OCI-LY3 (cell line): ENCODE measurements at regions not wholly inside any gene's neighbourhood (a gene's known extent, or its start where the extent isn't known, plus 50 kb on each side); places are given as distances from the start of the nearest gene placed in this dataset.

ENCODE experiments used
- EZH2phosphoT487 ChIP-seq: fragments of 200-600 bp; shearing (Covaris generic); IDR thresholded peaks from 2 replicates; pipeline ENCODE4 v1.6.1; 2018; ENCODE audit warnings: antibody characterized with exemption, mixed run types, low read depth
- TF ChIP-seq, protein P1 (sequence below): fragments of 200-600, 300-600 bp; sonication (generic); IDR thresholded peaks from 2 replicates; pipeline ENCODE4 v1.5.1; 2014; ENCODE audit warnings: antibody characterized with exemption, low read length, low read depth

DNA sequence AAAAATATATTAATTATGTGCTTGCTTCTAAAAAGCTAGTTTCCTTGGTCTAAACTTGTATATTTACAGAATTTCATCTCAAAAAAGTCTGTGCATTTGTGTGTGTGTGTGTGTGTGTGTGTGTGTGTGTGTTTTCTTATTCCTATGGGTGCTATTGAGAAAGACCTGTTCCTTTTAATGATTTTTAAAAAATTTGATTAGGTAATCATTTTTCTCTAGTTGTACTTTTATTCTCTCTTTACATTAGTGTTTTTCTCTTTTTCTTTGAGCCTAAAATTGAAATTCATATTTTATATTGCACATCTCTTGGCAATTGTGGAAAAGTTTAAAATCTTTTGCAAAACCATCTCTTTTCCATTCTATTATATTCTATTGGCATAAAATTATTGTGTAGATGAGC lies 690.4 kb upstream of the NDST4 start:
- TF ChIP-seq, protein P1, sequence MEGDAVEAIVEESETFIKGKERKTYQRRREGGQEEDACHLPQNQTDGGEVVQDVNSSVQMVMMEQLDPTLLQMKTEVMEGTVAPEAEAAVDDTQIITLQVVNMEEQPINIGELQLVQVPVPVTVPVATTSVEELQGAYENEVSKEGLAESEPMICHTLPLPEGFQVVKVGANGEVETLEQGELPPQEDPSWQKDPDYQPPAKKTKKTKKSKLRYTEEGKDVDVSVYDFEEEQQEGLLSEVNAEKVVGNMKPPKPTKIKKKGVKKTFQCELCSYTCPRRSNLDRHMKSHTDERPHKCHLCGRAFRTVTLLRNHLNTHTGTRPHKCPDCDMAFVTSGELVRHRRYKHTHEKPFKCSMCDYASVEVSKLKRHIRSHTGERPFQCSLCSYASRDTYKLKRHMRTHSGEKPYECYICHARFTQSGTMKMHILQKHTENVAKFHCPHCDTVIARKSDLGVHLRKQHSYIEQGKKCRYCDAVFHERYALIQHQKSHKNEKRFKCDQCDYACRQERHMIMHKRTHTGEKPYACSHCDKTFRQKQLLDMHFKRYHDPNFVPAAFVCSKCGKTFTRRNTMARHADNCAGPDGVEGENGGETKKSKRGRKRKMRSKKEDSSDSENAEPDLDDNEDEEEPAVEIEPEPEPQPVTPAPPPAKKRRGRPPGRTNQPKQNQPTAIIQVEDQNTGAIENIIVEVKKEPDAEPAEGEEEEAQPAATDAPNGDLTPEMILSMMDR: no peak
- no peak for TF ChIP-seq EZH2phosphoT487
